MM.1S (cell line): ENCODE measurements at regions not wholly inside any gene's neighbourhood (a gene's known extent, or its start where the extent isn't known, plus 50 kb on each side); places are given as distances from the start of the nearest gene placed in this dataset.

Source experiments
- EZH2 ChIP-seq: fragments of 300-600 bp; sonication (generic); optimal IDR thresholded peaks from 2 replicates; pipeline ENCODE3; 2017; ENCODE audit warnings: low read depth, mild to moderate bottlenecking, antibody characterized with exemption, low read length, mixed read lengths
- TF ChIP-seq, protein P1 (sequence below): fragments of 300-600 bp; sonication (generic); IDR thresholded peaks from 2 replicates; pipeline ENCODE4 v1.5.1; 2016; ENCODE audit warnings: antibody characterized with exemption, low read length, mixed read lengths

DNA sequence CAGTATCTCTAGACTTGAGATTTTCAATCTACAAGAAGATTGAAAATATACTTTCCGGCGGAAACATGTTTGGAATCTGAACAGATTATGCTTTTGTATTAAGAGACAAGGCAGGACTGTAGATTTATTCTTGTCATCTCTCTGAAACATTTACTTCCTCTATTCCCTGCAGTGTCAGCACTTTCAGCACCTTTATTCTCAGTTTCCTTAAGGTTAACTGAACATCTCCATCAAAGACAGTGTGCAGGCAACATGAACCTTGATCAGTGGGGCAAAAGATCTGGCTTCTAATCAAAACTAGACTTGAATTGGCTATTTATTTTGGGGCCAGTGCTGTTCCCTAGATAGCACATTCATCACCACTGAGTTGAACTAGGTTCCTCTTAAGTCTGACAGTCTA, 129.9 kb upstream of the HCN1 start:
- TF ChIP-seq EZH2 = no peak
- TF ChIP-seq, protein P1, sequence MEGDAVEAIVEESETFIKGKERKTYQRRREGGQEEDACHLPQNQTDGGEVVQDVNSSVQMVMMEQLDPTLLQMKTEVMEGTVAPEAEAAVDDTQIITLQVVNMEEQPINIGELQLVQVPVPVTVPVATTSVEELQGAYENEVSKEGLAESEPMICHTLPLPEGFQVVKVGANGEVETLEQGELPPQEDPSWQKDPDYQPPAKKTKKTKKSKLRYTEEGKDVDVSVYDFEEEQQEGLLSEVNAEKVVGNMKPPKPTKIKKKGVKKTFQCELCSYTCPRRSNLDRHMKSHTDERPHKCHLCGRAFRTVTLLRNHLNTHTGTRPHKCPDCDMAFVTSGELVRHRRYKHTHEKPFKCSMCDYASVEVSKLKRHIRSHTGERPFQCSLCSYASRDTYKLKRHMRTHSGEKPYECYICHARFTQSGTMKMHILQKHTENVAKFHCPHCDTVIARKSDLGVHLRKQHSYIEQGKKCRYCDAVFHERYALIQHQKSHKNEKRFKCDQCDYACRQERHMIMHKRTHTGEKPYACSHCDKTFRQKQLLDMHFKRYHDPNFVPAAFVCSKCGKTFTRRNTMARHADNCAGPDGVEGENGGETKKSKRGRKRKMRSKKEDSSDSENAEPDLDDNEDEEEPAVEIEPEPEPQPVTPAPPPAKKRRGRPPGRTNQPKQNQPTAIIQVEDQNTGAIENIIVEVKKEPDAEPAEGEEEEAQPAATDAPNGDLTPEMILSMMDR = no peak
